Peyer's patch (tissue), 4 donors: ENCODE measurements at regions not wholly inside any gene's neighbourhood (a gene's known extent, or its start where the extent isn't known, plus 50 kb on each side); places are given as distances from the start of the nearest gene placed in this dataset.

Experiments
- DNase-seq, 3 donors: peaks; one replicate each; pipeline ENCODE4 v3.0.0-alpha.2; 2017 to 2019
- H3K27ac ChIP-seq, 4 donors: fragments of 200-600 bp; sonication (generic); one replicate each; pipeline ENCODE4 v1.5.1; 2016 to 2019
- H3K27me3 ChIP-seq, 2 donors: fragments of 200-600 bp; sonication (generic); one replicate each; pipeline ENCODE4 v1.5.1; 2019
- H3K36me3 ChIP-seq, 3 donors: fragments of 200-600 bp; sonication (generic); one replicate each; pipeline ENCODE4 v1.5.1; 2016 to 2019
- H3K4me1 ChIP-seq, 4 donors: fragments of 200-600 bp; sonication (generic); one replicate each; pipeline ENCODE4 v1.5.1; 2016 to 2019
- H3K4me3 ChIP-seq, 4 donors: fragments of 200-600 bp; sonication (generic); 1 replicate in 3 of 4; 2 replicates in 1 of 4; pipeline ENCODE4 v1.5.1; 2016 to 2019; ENCODE audit warnings: mild to moderate bottlenecking in 1 of 4
- H3K9me3 ChIP-seq, 4 donors: fragments of 200-600 bp; sonication (generic); one replicate each; pipeline ENCODE4 v1.5.1; 2016 to 2019; ENCODE audit warnings: mild to moderate bottlenecking in 1 of 4
- POLR2A ChIP-seq, 2 donors: fragments of 450-650 bp; IDR thresholded peaks; one replicate each; pipeline ENCODE4 v1.5.1; 2017; ENCODE audit warnings: antibody characterized with exemption in 2 of 2, mild to moderate bottlenecking in 2 of 2, moderate library complexity in 2 of 2
- TF ChIP-seq, protein P1 (sequence below), 6 experiments: fragments of 450-650 bp in 4 of 6; fragments of 200-600 bp in 2 of 6; sonication (generic) in 1 of 6; IDR thresholded peaks; one replicate each; pipeline ENCODE4 v1.5.1; 2017 to 2019; ENCODE audit warnings: antibody characterized with exemption in 6 of 6, mild to moderate bottlenecking in 3 of 6, moderate library complexity in 1 of 6

DNA sequence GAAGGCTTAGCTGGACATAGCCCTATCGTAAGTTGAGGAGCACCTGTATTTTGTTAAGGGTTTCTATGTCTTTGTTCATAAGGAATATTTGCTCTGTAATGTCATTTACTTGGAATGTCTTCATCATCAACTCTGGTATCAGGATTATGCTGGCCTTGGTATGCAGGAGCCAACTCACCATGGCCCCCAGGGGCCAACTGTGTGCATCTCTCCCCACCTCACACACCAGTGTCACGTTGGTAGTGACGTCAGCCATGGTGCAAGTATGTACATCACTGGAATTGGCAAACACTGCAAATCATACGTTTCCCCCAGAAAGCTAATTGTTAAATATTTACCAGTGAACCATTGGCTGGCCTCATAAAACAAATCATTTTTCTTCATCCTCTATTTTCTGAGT lies 70.8 kb downstream of the YTHDF1 start:
- H3K27ac ChIP-seq = no peak overlapping the region
- no peaks in the 10 kb centered on the region for H3K27me3 ChIP-seq
- H3K9me3 ChIP-seq = no peaks in the 10 kb centered on the region
- H3K4me1 ChIP-seq = no peaks in the 10 kb centered on the region
- DNase-seq = no peak
- TF ChIP-seq, protein P1, sequence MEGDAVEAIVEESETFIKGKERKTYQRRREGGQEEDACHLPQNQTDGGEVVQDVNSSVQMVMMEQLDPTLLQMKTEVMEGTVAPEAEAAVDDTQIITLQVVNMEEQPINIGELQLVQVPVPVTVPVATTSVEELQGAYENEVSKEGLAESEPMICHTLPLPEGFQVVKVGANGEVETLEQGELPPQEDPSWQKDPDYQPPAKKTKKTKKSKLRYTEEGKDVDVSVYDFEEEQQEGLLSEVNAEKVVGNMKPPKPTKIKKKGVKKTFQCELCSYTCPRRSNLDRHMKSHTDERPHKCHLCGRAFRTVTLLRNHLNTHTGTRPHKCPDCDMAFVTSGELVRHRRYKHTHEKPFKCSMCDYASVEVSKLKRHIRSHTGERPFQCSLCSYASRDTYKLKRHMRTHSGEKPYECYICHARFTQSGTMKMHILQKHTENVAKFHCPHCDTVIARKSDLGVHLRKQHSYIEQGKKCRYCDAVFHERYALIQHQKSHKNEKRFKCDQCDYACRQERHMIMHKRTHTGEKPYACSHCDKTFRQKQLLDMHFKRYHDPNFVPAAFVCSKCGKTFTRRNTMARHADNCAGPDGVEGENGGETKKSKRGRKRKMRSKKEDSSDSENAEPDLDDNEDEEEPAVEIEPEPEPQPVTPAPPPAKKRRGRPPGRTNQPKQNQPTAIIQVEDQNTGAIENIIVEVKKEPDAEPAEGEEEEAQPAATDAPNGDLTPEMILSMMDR (IDR thresholded peaks at IDR 0.05) = no peak
- TF ChIP-seq POLR2A (IDR thresholded peaks at IDR 0.05) = no peak
- H3K36me3 ChIP-seq = no peaks in the 10 kb centered on the region
- no peak overlapping the region for H3K4me3 ChIP-seq

DNA sequence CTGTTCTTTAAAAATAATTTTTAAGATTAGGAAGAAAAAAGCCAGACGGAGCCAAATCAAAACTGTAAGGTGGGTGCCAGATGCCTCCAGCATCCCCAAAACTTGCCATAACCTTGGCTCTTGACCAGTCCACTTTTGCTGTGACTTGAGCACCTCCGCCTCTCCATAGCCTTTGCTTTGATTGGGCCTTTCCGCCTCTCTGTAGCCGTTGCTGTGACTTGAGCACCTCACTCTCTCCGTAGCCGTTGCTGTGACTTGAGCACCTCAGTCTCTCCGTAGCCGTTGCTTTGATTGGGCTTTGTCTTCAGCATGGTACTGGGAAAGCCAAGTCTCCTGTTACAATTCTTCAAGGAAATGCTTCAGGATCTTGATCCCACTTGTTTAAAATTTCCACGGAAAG lies 73.0 kb downstream of the YTHDF1 start:
- TF ChIP-seq, protein P1 (IDR thresholded peaks at IDR 0.05) = no peak
- no peak for TF ChIP-seq POLR2A (IDR thresholded peaks at IDR 0.05)
- no peaks in the 10 kb centered on the region for H3K36me3 ChIP-seq
- DNase-seq = no peak
- no peaks in the 10 kb centered on the region for H3K4me1 ChIP-seq
- H3K27ac ChIP-seq = no peak overlapping the region
- no peak overlapping the region for H3K4me3 ChIP-seq
- no peaks in the 10 kb centered on the region for H3K9me3 ChIP-seq
- H3K27me3 ChIP-seq = no peaks in the 10 kb centered on the region

DNA sequence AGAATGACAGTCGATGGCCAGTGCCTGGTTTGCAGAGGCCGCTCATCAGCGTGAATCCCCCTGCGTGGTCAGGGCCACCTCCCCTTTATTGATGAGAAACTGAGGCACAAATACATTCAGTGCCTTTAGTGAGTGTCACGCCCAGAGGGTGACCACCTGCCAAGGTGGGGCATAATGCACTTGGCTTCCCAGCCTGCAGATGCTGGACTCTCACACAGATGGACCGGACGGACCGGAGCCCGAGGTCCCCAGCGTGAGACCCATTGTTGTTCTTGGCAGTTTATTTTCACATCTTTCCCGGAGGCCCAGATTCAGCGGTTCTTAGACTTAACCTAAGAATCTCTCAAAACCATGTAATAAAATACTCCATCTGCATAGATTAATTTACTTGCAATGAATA lies 74.4 kb downstream of the YTHDF1 start:
- Histone ChIP-seq H3K4me1 (no peaks in the 10 kb centered on the region), H3K27me3 (no peaks in the 10 kb centered on the region), H3K9me3 (no peaks in the 10 kb centered on the region), H3K4me3 (no peak overlapping the region), H3K36me3 (no peaks in the 10 kb centered on the region), H3K27ac (no peak overlapping the region)
- no peak for DNase-seq
- no peak for TF ChIP-seq POLR2A (IDR thresholded peaks at IDR 0.05)
- TF ChIP-seq, protein P1 (IDR thresholded peaks at IDR 0.05) = no peak

DNA sequence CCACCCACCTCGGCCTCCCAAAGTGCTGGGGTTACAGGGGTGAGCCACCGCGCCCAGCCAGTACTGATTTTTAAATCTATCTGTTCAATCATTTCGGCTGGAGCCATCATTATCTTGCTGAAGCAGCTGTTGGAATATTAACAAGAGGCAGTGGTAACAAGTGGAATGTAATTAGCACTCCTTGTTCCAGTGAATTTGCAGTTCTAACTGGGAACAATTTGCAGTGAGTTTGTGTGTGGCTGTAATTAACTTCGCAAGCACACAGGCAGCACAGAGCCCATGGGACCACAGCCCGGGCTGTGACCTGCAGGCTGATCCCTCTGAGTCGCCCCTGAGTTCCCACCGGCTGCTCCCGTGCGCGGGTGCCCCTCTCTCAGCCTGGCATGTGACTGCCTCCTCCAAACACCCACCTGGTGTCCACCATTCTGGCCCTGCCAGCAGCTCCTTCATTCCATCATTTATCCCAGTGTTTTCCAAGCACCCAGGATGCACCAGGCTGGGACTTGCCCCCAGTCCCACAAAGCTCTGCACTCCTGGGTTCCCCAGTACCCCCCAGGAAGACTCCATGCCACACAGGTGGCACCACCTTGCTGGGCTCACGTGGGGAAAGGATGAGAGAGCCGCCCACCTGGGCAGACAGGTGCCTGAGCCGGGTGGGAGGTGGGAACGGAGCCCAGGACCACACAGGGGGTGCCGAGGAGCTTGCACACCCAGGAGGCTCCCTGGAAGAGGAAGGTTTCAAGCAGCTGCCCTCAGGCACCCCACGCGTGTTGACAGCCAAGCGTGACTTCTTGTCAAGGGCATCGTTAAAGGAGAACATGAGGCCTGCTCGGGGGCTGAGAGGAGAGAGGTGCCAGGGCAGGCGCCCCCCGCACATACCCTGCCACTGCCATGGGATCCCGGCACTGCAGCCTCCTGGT lies 75.2 kb downstream of the YTHDF1 start:
- H3K36me3 ChIP-seq = no peaks in the 10 kb centered on the region
- H3K9me3 ChIP-seq = no peaks in the 10 kb centered on the region
- H3K27me3 ChIP-seq = no peaks in the 10 kb centered on the region
- no peaks in the 10 kb centered on the region for H3K4me1 ChIP-seq
- no peak for DNase-seq
- TF ChIP-seq, protein P1 (IDR thresholded peaks at IDR 0.05) = no peak
- TF ChIP-seq POLR2A (IDR thresholded peaks at IDR 0.05) = no peak
- H3K27ac ChIP-seq = no peak overlapping the region
- H3K4me3 ChIP-seq = no peak overlapping the region

DNA sequence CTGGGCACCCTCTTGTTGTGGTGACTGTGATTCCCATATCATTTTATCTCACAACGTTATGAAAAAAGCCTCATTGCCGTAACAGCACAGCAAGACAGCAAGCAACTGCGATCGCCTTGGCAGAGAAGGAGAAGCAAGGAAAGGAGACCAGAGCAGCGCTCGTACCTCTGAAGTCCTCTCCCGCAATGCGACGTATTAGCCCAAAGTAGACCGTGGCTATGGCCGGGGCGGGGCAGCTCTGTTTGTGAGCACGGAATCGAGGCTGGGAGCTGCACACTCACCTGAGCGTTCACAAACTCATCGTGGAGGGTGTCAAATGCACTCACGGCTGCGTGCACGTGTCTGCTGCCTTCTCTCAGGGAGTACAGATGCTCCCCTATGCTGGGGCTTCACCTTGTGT lies 76.1 kb downstream of the YTHDF1 start:
- H3K27me3 ChIP-seq = no peaks in the 10 kb centered on the region
- no peaks in the 10 kb centered on the region for H3K36me3 ChIP-seq
- no peak overlapping the region for H3K27ac ChIP-seq
- H3K4me3 ChIP-seq = no peak overlapping the region
- no peaks in the 10 kb centered on the region for H3K4me1 ChIP-seq
- DNase-seq = no peak
- H3K9me3 ChIP-seq = no peaks in the 10 kb centered on the region
- TF ChIP-seq, protein P1 (IDR thresholded peaks at IDR 0.05) = no peak
